CD14-positive monocyte (primary cell): ENCODE measurements at regions not wholly inside any gene's neighbourhood (a gene's known extent, or its start where the extent isn't known, plus 50 kb on each side); places are given as distances from the start of the nearest gene placed in this dataset.

Source experiments
- DNase-seq, 3 donors: peaks; one replicate each; pipeline ENCODE4 v3.0.0-alpha.2; 2011 to 2022
- H2AFZ ChIP-seq: 2 replicates; pipeline ENCODE4 v1.6.0; 2012; ENCODE audit warnings: mild to moderate bottlenecking, low read depth, low read length, inconsistent platforms; ENCODE audit not compliant: insufficient read depth, poor library complexity, severe bottlenecking
- H3K27ac ChIP-seq, 2 donors: 1 replicate in 1 of 2; 2 replicates in 1 of 2; pipeline ENCODE4 v1.5.1; 2012 to 2013; ENCODE audit warnings: low read length in 2 of 2, control low read depth in 1 of 2, inconsistent platforms in 1 of 2, low read depth in 1 of 2, mild to moderate bottlenecking in 1 of 2
- H3K27me3 ChIP-seq, 2 donors: one replicate each; pipeline versions ENCODE4 v1.6.0 to v1.6.1; 2011 to 2013; ENCODE audit warnings: low read length in 2 of 2; ENCODE audit not compliant: control insufficient read depth in 2 of 2, insufficient read depth in 2 of 2
- H3K36me3 ChIP-seq, 2 donors: replicated peaks in 1 of 2; 1 replicate in 1 of 2; 2 replicates in 1 of 2; pipeline versions ENCODE4 v1.5.1 to v1.6.1; 2012 to 2013; ENCODE audit warnings: low read length in 2 of 2, control low read depth in 1 of 2, inconsistent platforms in 1 of 2, mild to moderate bottlenecking in 1 of 2; ENCODE audit not compliant: insufficient read depth in 2 of 2, control insufficient read depth in 1 of 2
- H3K4me1 ChIP-seq, 2 donors: 1 replicate in 1 of 2; 2 replicates in 1 of 2; pipeline versions ENCODE4 v1.5.1 to v1.6.1; 2012 to 2013; ENCODE audit warnings: low read length in 2 of 2, control low read depth in 1 of 2, inconsistent platforms in 1 of 2, mild to moderate bottlenecking in 1 of 2, moderate library complexity in 1 of 2; ENCODE audit not compliant: insufficient read depth in 2 of 2, control insufficient read depth in 1 of 2
- H3K4me2 ChIP-seq: replicated peaks from 2 replicates; pipeline ENCODE3; 2012; ENCODE audit warnings: low read length, moderate library complexity, mild to moderate bottlenecking; ENCODE audit not compliant: poor library complexity, severe bottlenecking; ENCODE audit errors: extremely low read depth
- H3K4me3 ChIP-seq, 3 experiments: fragments of 200-600 bp in 1 of 3; sonication (generic) in 1 of 3; replicated peaks in 1 of 3; 1 replicate in 2 of 3; 2 replicates in 1 of 3; pipeline ENCODE4 v1.5.1; 2011 to 2013; ENCODE audit warnings: low read length in 3 of 3, mild to moderate bottlenecking in 3 of 3, control low read depth in 2 of 3, low read depth in 2 of 3, inconsistent platforms in 1 of 3, moderate library complexity in 1 of 3
- H3K79me2 ChIP-seq: 2 replicates; pipeline ENCODE4 v1.6.0; 2012; ENCODE audit warnings: mild to moderate bottlenecking, control low read depth, inconsistent platforms, low read length, moderate library complexity; ENCODE audit not compliant: insufficient read depth
- H3K9ac ChIP-seq: 2 replicates; pipeline ENCODE4 v1.6.0; 2017; ENCODE audit warnings: low read length, mild to moderate bottlenecking; ENCODE audit not compliant: insufficient read depth, poor library complexity, severe bottlenecking
- H3K9me3 ChIP-seq, 2 donors: replicated peaks in 1 of 2; 1 replicate in 1 of 2; 2 replicates in 1 of 2; pipeline versions ENCODE4 v1.5.1 to v1.6.1; 2012 to 2013; ENCODE audit warnings: low read length in 2 of 2, control low read depth in 1 of 2; ENCODE audit not compliant: control insufficient read depth in 1 of 2, insufficient read depth in 1 of 2
- H4K20me1 ChIP-seq: 2 replicates; pipeline ENCODE4 v1.6.0; 2012; ENCODE audit warnings: mild to moderate bottlenecking, low read length, control low read depth, moderate library complexity; ENCODE audit not compliant: insufficient read depth
- H3K27ac Mint-ChIP-seq, 7 donors: one replicate each; pipeline ENCODE4 v1.8.0; 2020; ENCODE audit warnings: mild to moderate bottlenecking in 7 of 7, mixed read lengths in 7 of 7, moderate library complexity in 6 of 7, inconsistent platforms in 2 of 7
- H3K27me3 Mint-ChIP-seq, 3 donors: one replicate each; pipeline ENCODE4 v1.8.0; 2021 to 2022; ENCODE audit warnings: low read depth in 3 of 3, mild to moderate bottlenecking in 3 of 3, mixed read lengths in 3 of 3, moderate library complexity in 3 of 3, inconsistent platforms in 1 of 3
- H3K36me3 Mint-ChIP-seq, 2 donors: one replicate each; pipeline ENCODE4 v1.8.0; 2020; ENCODE audit warnings: mixed read lengths in 2 of 2, inconsistent platforms in 1 of 2, mild to moderate bottlenecking in 1 of 2
- H3K4me1 Mint-ChIP-seq: one replicate; pipeline ENCODE4 v1.8.0; 2020; ENCODE audit warnings: mild to moderate bottlenecking, mixed read lengths
- H3K4me3 Mint-ChIP-seq, 2 donors: one replicate each; pipeline ENCODE4 v1.8.0; 2020; ENCODE audit warnings: mild to moderate bottlenecking in 2 of 2, mixed read lengths in 2 of 2, moderate library complexity in 1 of 2
- H3K9me3 Mint-ChIP-seq, 7 donors: one replicate each; pipeline ENCODE4 v1.8.0; 2020 to 2022; ENCODE audit warnings: mixed read lengths in 7 of 7, mild to moderate bottlenecking in 6 of 7, moderate library complexity in 6 of 7, inconsistent platforms in 2 of 7
- WGBS: methylation state at CpG from one replicate; pipeline ENCODE4 v1.1.5; 2013; ENCODE audit warnings: missing lambda C conversion rate; ENCODE audit not compliant: insufficient coverage; 5-methylcytosine and 5-hydroxymethylcytosine counted together
- intact Hi-C, 2 donors: fragments of 100-400 bp; cut with micrococcal nuclease; formaldehyde crosslinking; loops; one replicate each; pipeline versions ENCODE4 v1.15.0 to v1.15.1; 2023
- TF ChIP-seq, protein P1 (sequence below): fragments of 200-600 bp; IDR thresholded peaks from one replicate; pipeline ENCODE4 v1.8.0; 2022; ENCODE audit warnings: antibody characterized with exemption, mild to moderate bottlenecking

DNA sequence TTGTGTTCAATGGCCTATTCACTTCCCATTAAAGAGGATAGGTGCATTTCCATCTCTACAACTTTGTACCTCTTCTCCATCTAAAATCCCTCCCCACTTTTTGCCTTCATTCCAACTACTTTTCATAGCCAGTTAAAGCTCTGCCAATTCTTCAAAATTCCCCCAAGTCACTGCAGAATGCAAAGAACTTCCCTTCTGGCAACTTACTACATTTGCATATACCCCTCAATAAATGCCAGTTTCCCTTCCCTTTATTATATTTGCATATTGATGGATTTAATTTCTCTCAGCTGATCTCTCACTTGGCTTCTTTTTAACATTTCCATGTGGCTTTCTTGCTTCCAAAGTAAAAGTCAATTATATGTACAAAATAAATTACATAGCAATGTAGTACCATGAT, 393.4 kb downstream of the HACE1 start:
- no peak overlapping the region for H3K4me3 Mint-ChIP-seq
- no peak overlapping the region for H3K4me2 ChIP-seq
- no peaks in the 10 kb centered on the region for H3K36me3 ChIP-seq
- DNase-seq: no peak
- no peak overlapping the region for H3K27ac ChIP-seq
- H3K36me3 Mint-ChIP-seq: no peaks in the 10 kb centered on the region
- H3K27me3 Mint-ChIP-seq: no peaks in the 10 kb centered on the region
- no peaks in the 10 kb centered on the region for H3K4me1 ChIP-seq
- no peaks in the 10 kb centered on the region for H3K27me3 ChIP-seq
- H3K79me2 ChIP-seq: no peaks in the 10 kb centered on the region
- no peaks in the 10 kb centered on the region for H3K9me3 ChIP-seq
- peaks cover 0 to 2% (median 0%) of the 10 kb centered on the region in 7 donors for H3K9me3 Mint-ChIP-seq
- no peaks in the 10 kb centered on the region for H4K20me1 ChIP-seq
- TF ChIP-seq, protein P1, sequence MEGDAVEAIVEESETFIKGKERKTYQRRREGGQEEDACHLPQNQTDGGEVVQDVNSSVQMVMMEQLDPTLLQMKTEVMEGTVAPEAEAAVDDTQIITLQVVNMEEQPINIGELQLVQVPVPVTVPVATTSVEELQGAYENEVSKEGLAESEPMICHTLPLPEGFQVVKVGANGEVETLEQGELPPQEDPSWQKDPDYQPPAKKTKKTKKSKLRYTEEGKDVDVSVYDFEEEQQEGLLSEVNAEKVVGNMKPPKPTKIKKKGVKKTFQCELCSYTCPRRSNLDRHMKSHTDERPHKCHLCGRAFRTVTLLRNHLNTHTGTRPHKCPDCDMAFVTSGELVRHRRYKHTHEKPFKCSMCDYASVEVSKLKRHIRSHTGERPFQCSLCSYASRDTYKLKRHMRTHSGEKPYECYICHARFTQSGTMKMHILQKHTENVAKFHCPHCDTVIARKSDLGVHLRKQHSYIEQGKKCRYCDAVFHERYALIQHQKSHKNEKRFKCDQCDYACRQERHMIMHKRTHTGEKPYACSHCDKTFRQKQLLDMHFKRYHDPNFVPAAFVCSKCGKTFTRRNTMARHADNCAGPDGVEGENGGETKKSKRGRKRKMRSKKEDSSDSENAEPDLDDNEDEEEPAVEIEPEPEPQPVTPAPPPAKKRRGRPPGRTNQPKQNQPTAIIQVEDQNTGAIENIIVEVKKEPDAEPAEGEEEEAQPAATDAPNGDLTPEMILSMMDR: no peak
- H3K9ac ChIP-seq: no peak overlapping the region
- H3K4me3 ChIP-seq: no peak overlapping the region
- H3K4me1 Mint-ChIP-seq: no peaks in the 10 kb centered on the region
- intact Hi-C loops: no loop called here
- no peak overlapping the region for H2AFZ ChIP-seq
- H3K27ac Mint-ChIP-seq: no peak overlapping the region

DNA sequence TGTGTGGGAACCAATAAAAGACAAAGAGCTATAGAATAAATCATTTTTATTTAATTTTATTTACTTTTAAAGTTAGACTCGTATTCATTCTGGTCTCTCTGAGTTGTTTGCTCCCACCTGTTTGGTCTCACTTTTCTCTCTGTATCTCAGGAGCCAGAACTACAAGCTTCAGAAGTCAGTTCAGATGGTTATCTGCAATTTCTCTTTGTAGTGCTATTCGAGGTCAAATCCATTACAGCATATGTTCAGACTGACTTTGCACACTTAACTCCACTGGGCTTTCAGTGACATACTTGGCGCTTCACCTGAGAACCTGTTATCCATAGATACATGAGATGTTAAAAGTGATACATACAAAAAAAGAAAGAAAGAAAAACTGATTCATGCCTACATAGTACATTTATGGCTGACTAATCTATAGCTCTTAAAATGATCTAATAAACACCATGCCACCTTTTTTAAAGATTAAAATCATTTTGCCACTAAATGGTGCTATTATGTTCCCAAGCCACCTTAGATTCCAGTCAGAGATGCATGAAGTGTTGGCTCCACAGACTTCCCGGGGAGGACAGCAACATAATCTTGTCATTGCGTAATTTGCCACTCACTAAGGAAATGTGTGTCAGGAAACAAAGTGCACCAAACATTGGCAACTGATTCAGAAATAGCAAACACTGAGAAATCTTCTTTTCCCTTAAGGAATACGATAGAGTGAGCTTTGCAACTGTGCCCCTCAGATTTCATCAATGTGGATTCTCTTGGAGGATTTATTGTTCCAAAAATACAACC, 396.7 kb downstream of the HACE1 start:
- H3K4me3 Mint-ChIP-seq: no peak overlapping the region
- Histone ChIP-seq H3K9ac (no peak overlapping the region), H3K4me1 (no peaks in the 10 kb centered on the region), H3K36me3 (no peaks in the 10 kb centered on the region), H3K4me2 (no peak overlapping the region), H3K9me3 (no peaks in the 10 kb centered on the region), H3K4me3 (no peak overlapping the region), H3K79me2 (no peaks in the 10 kb centered on the region), H3K27me3 (no peaks in the 10 kb centered on the region), H2AFZ (no peak overlapping the region), H3K27ac (no peak overlapping the region), H4K20me1 (no peaks in the 10 kb centered on the region)
- H3K9me3 Mint-ChIP-seq: no peaks in the 10 kb centered on the region
- DNase-seq: no peak
- intact Hi-C loops: no loop called here
- H3K36me3 Mint-ChIP-seq: no peaks in the 10 kb centered on the region
- TF ChIP-seq, protein P1: no peak
- H3K27me3 Mint-ChIP-seq: no peaks in the 10 kb centered on the region
- no peak overlapping the region for H3K27ac Mint-ChIP-seq
- no peaks in the 10 kb centered on the region for H3K4me1 Mint-ChIP-seq
- WGBS: 20% methylated on average over 1 of the region's 6 CpGs
